OCI-LY7 (cell line): ENCODE measurements at regions not wholly inside any gene's neighbourhood (a gene's known extent, or its start where the extent isn't known, plus 50 kb on each side); places are given as distances from the start of the nearest gene placed in this dataset.

Experiments
- BruUV-seq: library from RNA; stranded (reverse); fragments of 400-500 nt; replicated peaks from 2 replicates; lab custom pipeline; 2021; lab: Mats Ljungman, UMichigan
- CTCF ChIA-PET: fragments of 300-600 bp; sonication (Branson Sonifier 250); formaldehyde crosslinking; loops from one replicate; lab custom pipeline; 2022; ENCODE audit warnings: antibody characterized with exemption; ENCODE audit not compliant: unreplicated experiment; lab: Charles Lee
- POLR2A ChIA-PET: fragments of 300-600 bp; sonication (Branson Sonifier 250); formaldehyde crosslinking; loops from one replicate; lab custom pipeline; 2022; ENCODE audit warnings: antibody characterized with exemption; lab: Charles Lee
- DNase-seq: peaks from one replicate; pipeline ENCODE4 v3.0.0-alpha.2; 2015; ENCODE audit warnings: low spot score
- H2AFZ ChIP-seq: fragments of 200-600 bp; sonication (generic), shearing (Covaris generic); 2 replicates; pipeline ENCODE4 v1.6.1; 2014; ENCODE audit warnings: mild to moderate bottlenecking, antibody characterized with exemption, low read length, moderate library complexity
- H3K27ac ChIP-seq: fragments of 200-600 bp; sonication (generic); 2 replicates; pipeline ENCODE4 v1.5.1; 2014; ENCODE audit warnings: mixed run types, low read depth, mild to moderate bottlenecking, moderate library complexity, low read length, inconsistent platforms; ENCODE audit not compliant: poor library complexity, severe bottlenecking
- H3K36me3 ChIP-seq: fragments of 200-600 bp; sonication (generic); 2 replicates; pipeline ENCODE4 v1.6.1; 2014; ENCODE audit warnings: mild to moderate bottlenecking, antibody characterized with exemption, low read length, moderate library complexity, mixed read lengths; ENCODE audit not compliant: insufficient read depth
- H3K4me1 ChIP-seq: fragments of 200-600 bp; sonication (generic); 2 replicates; pipeline ENCODE4 v1.5.1; 2014; ENCODE audit warnings: mild to moderate bottlenecking, low read length; ENCODE audit not compliant: insufficient read depth, poor library complexity, severe bottlenecking
- H3K4me2 ChIP-seq: fragments of 200-600 bp; sonication (generic); 2 replicates; pipeline ENCODE4 v1.6.1; 2014; ENCODE audit warnings: mild to moderate bottlenecking, low read length
- H3K4me3 ChIP-seq: fragments of 200-600 bp; sonication (generic); 2 replicates; pipeline ENCODE4 v1.5.1; 2014; ENCODE audit warnings: mild to moderate bottlenecking, low read depth, low read length; ENCODE audit not compliant: poor library complexity, severe bottlenecking
- H3K79me2 ChIP-seq: fragments of 200-600 bp; sonication (generic); 2 replicates; pipeline ENCODE4 v1.6.1; 2016; ENCODE audit warnings: low read depth, mild to moderate bottlenecking, low read length, moderate library complexity, mixed read lengths; ENCODE audit not compliant: insufficient read depth
- H3K9me2 ChIP-seq: fragments of 200-600 bp; sonication (generic); 2 replicates; pipeline ENCODE4 v1.6.1; 2016; ENCODE audit warnings: mild to moderate bottlenecking, low read length, mixed read lengths; ENCODE audit not compliant: insufficient read depth
- H3K9me3 ChIP-seq: fragments of 200-600 bp; sonication (generic); 2 replicates; pipeline ENCODE4 v1.6.1; 2014; ENCODE audit warnings: mild to moderate bottlenecking, mixed run types, low read length, mixed read lengths
- H4K20me1 ChIP-seq: fragments of 200-600 bp; sonication (generic); 2 replicates; pipeline ENCODE4 v1.6.1; 2014; ENCODE audit warnings: mild to moderate bottlenecking, antibody characterized with exemption, low read length, moderate library complexity, mixed read lengths; ENCODE audit not compliant: insufficient read depth
- CTCF ChIP-seq: fragments of 200-600 bp; sonication (generic); conservative IDR thresholded peaks from 2 replicates; pipeline ENCODE4 v1.5.1; 2014; ENCODE audit warnings: mild to moderate bottlenecking, antibody characterized with exemption, low read length, moderate library complexity, mixed read lengths
- EZH2phosphoT487 ChIP-seq: fragments of 200-600 bp; sonication (generic); IDR thresholded peaks from 2 replicates; pipeline ENCODE4 v1.6.1; 2018; ENCODE audit warnings: low read depth, borderline replicate concordance, mild to moderate bottlenecking, mixed run types, antibody characterized with exemption, low read length, moderate library complexity, mixed read lengths
- intact Hi-C: fragments of 100-400 bp; cut with micrococcal nuclease; formaldehyde crosslinking; loops from one replicate; pipeline ENCODE4 v1.10.0; 2022; ENCODE audit not compliant: unreplicated experiment

- CTCF ChIA-PET = interaction anchor here (0.8 kb wide), 1 partner anchor 9 kb away, joined by 4 read pairs; no protein-coding TSS in a partner anchor
- DNase-seq = no peak
- Histone ChIP-seq H3K9me3 (no peaks in the 10 kb centered on the region), H3K36me3 (peaks cover 9% of the 10 kb centered on the region; the same call in 1 of the 2 replicates), H2AFZ (no peak overlapping the region), H3K9me2 (no peaks in the 10 kb centered on the region), H3K79me2 (no peaks in the 10 kb centered on the region), H3K4me3 (no peak overlapping the region), H3K4me2 (no peak overlapping the region), H3K27ac (no peak overlapping the region), H4K20me1 (no peaks in the 10 kb centered on the region), H3K4me1 (peaks cover 40% of the 10 kb centered on the region)
- POLR2A ChIA-PET = interaction anchor here (0.5 to 1.7 kb wide), 8 partner anchors 9 to 398 kb away, joined by 3 to 7 read pairs (median 3); no protein-coding TSS in a partner anchor
- TF ChIP-seq EZH2phosphoT487 (no peak), CTCF (no peak)
- BruUV-seq = no TSS peak
- intact Hi-C loops = no loop called here
Measured at GRCh38 chr11:87432022-87432421, 394.3 kb downstream of the TMEM135 start.

- intact Hi-C loops = no loop called here
- POLR2A ChIA-PET = interaction anchor here (0.7 to 1.7 kb wide), 6 partner anchors 8 to 103 kb away, joined by 3 to 7 read pairs (median 3); no protein-coding TSS in a partner anchor
- no peaks in the 10 kb centered on the region for H3K9me2 ChIP-seq
Measured at GRCh38 chr11:87431392-87431791, 393.7 kb downstream of the TMEM135 start.

More at GRCh38 chr11:87431392-87431791, 393.7 kb downstream of the TMEM135 start:
- Histone ChIP-seq H3K4me2 (no peak overlapping the region), H4K20me1 (no peaks in the 10 kb centered on the region), H3K36me3 (peaks cover 9% of the 10 kb centered on the region; the same call in 1 of the 2 replicates), H2AFZ (no peak overlapping the region), H3K9me3 (no peaks in the 10 kb centered on the region), H3K27ac (no peak overlapping the region), H3K79me2 (no peaks in the 10 kb centered on the region), H3K4me1 (peaks cover 34% of the 10 kb centered on the region), H3K4me3 (no peak overlapping the region)
- DNase-seq = no peak
- no peak for TF ChIP-seq CTCF
- no peak for TF ChIP-seq EZH2phosphoT487
- no TSS peak for BruUV-seq
- CTCF ChIA-PET = interaction anchor here (0.8 kb wide), 1 partner anchor 10 kb away, joined by 4 read pairs; no protein-coding TSS in a partner anchor
